HEK293T (cell line): ENCODE measurements at regions not wholly inside any gene's neighbourhood (a gene's known extent, or its start where the extent isn't known, plus 50 kb on each side); places are given as distances from the start of the nearest gene placed in this dataset.

Experiments used
- CTCF ChIA-PET: fragments of 350-600 bp; formaldehyde crosslinking; extraction: SDS; loops from one replicate; lab custom pipeline; 2021; ENCODE audit warnings: antibody characterized with exemption, inconsistent platforms; lab: Yijun Ruan, JAX
- POLR2A ChIA-PET: fragments of 350-600 bp; formaldehyde crosslinking; extraction: SDS; loops from one replicate; lab custom pipeline; 2020; ENCODE audit warnings: antibody characterized with exemption, inconsistent platforms; lab: Yijun Ruan, JAX
- DNase-seq: peaks from one replicate; pipeline ENCODE4 v3.0.0; 2012; ENCODE audit warnings: mixed read lengths; ENCODE audit errors: extremely low spot score
- ARNT ChIP-seq: fragments of 450-650 bp; IDR thresholded peaks from 2 replicates; pipeline ENCODE4 v1.6.1; 2017; ENCODE audit warnings: mild to moderate bottlenecking
- BHLHE40 ChIP-seq: fragments of 450-650 bp; IDR thresholded peaks from 2 replicates; pipeline ENCODE4 v1.6.1; 2016; ENCODE audit warnings: mild to moderate bottlenecking, moderate library complexity, borderline replicate concordance
- CTBP1 ChIP-seq: fragments of 450-650 bp; IDR thresholded peaks from 2 replicates; pipeline ENCODE4 v1.6.1; 2016; ENCODE audit warnings: borderline replicate concordance
- ELF4 ChIP-seq: fragments of 450-650 bp; IDR thresholded peaks from 2 replicates; pipeline ENCODE4 v1.6.1; 2017; ENCODE audit warnings: antibody characterized with exemption
- FOXA1 ChIP-seq: fragments of 450-650 bp; IDR thresholded peaks from 2 replicates; pipeline ENCODE4 v1.6.1; 2016; ENCODE audit warnings: mild to moderate bottlenecking
- FOXK2 ChIP-seq: fragments of 450-650 bp; IDR thresholded peaks from 2 replicates; pipeline ENCODE4 v1.6.1; 2016; ENCODE audit warnings: mild to moderate bottlenecking
- FOXM1 ChIP-seq: fragments of 450-650 bp; IDR thresholded peaks from 2 replicates; pipeline ENCODE4 v1.6.1; 2017; ENCODE audit warnings: mild to moderate bottlenecking, borderline replicate concordance
- HDGF ChIP-seq: fragments of 450-650 bp; IDR thresholded peaks from 2 replicates; pipeline ENCODE4 v1.6.1; 2017; ENCODE audit warnings: antibody characterized with exemption, borderline replicate concordance
- L3MBTL2 ChIP-seq: fragments of 450-650 bp; conservative IDR thresholded peaks from 2 replicates; pipeline ENCODE4 v1.6.1; 2016; ENCODE audit warnings: mild to moderate bottlenecking
- LEF1 ChIP-seq: fragments of 450-650 bp; IDR thresholded peaks from 2 replicates; pipeline ENCODE4 v1.6.1; 2017; ENCODE audit warnings: mild to moderate bottlenecking, borderline replicate concordance
- NFRKB ChIP-seq: fragments of 450-650 bp; IDR thresholded peaks from 2 replicates; pipeline ENCODE4 v1.6.1; 2016; ENCODE audit warnings: mild to moderate bottlenecking, moderate library complexity
- PKNOX1 ChIP-seq: fragments of 450-650 bp; IDR thresholded peaks from 2 replicates; pipeline ENCODE4 v1.6.1; 2016
- SP1 ChIP-seq: fragments of 450-650 bp; IDR thresholded peaks from 2 replicates; pipeline ENCODE4 v1.6.1; 2017
- SUZ12 ChIP-seq: fragments of 450-650 bp; IDR thresholded peaks from 2 replicates; pipeline ENCODE4 v1.6.1; 2016; ENCODE audit warnings: mild to moderate bottlenecking
- TARDBP ChIP-seq: fragments of 450-650 bp; IDR thresholded peaks from 2 replicates; pipeline ENCODE4 v1.6.1; 2016
- ZNF384 ChIP-seq: fragments of 450-650 bp; IDR thresholded peaks from 2 replicates; pipeline ENCODE4 v1.6.1; 2016

GRCh38 chr17:6327007-6327406 lies 107.9 kb downstream of the AIPL1 start:
- TF ChIP-seq TARDBP (no peak), PKNOX1 (no peak), HDGF (no peak)
- no peak for DNase-seq
- ChIA-PET POLR2A (no interaction called here), CTCF (interaction anchor here (0.7 kb wide), 1 partner anchor 136 kb away, joined by 3 read pairs; no protein-coding TSS in a partner anchor)

GRCh38 chr17:6326483-6326882 lies 108.4 kb downstream of the AIPL1 start:
- ChIA-PET POLR2A (no interaction called here), CTCF (no interaction called here)
- no peak for TF ChIP-seq BHLHE40
- TF ChIP-seq PKNOX1: no peak
- TF ChIP-seq HDGF: no peak
- TF ChIP-seq SUZ12: no peak
- no peak for TF ChIP-seq ELF4
- TF ChIP-seq CTBP1: no peak
- no peak for TF ChIP-seq LEF1
- TF ChIP-seq FOXA1: no peak
- no peak for TF ChIP-seq ZNF384
- TF ChIP-seq SP1: no peak
- no peak for TF ChIP-seq FOXK2
- TF ChIP-seq NFRKB: no peak
- DNase-seq: no peak

- POLR2A ChIA-PET: no interaction called here
- CTCF ChIA-PET: no interaction called here
- DNase-seq: no peak
- TF ChIP-seq ARNT (no peak), PKNOX1 (no peak), ZNF384 (no peak), FOXM1 (no peak), HDGF (no peak), SP1 (no peak), LEF1 (no peak), L3MBTL2 (no peak), TARDBP (no peak), NFRKB (no peak), FOXA1 (no peak)
These were observed 109.2 kb downstream of the AIPL1 start for GRCh38 chr17:6325741-6326140.

GRCh38 chr17:6325051-6325450 lies 109.9 kb downstream of the AIPL1 start:
- DNase-seq: no peak
- TF ChIP-seq FOXM1 (no peak), PKNOX1 (no peak), BHLHE40 (no peak), SP1 (no peak), CTBP1 (no peak), L3MBTL2 (no peak), FOXA1 (no peak), ARNT (no peak), NFRKB (no peak), TARDBP (no peak), ELF4 (no peak), SUZ12 (no peak), ZNF384 (no peak), FOXK2 (no peak), HDGF (no peak), LEF1 (no peak)
- CTCF ChIA-PET: no interaction called here
- POLR2A ChIA-PET: no interaction called here

- TF ChIP-seq L3MBTL2 (no peak), SP1 (no peak), ZNF384 (no peak), PKNOX1 (no peak), HDGF (no peak), LEF1 (no peak), FOXK2 (no peak), TARDBP (no peak), ELF4 (no peak), CTBP1 (no peak), FOXA1 (no peak), NFRKB (no peak), BHLHE40 (no peak), ARNT (no peak)
- DNase-seq: no peak
- ChIA-PET CTCF (no interaction called here), POLR2A (no interaction called here)
These were observed 111.1 kb downstream of the AIPL1 start for GRCh38 chr17:6323626-6324356.

GRCh38 chr17:6322316-6322715 lies 112.6 kb downstream of the AIPL1 start:
- DNase-seq: no peak
- TF ChIP-seq SP1: no peak
- no peak for TF ChIP-seq NFRKB
- TF ChIP-seq FOXA1: no peak
- TF ChIP-seq FOXM1: no peak
- TF ChIP-seq HDGF: no peak
- no peak for TF ChIP-seq L3MBTL2
- no peak for TF ChIP-seq ARNT
- no peak for TF ChIP-seq CTBP1
- TF ChIP-seq FOXK2: no peak
- TF ChIP-seq TARDBP: no peak
- no peak for TF ChIP-seq BHLHE40
- no peak for TF ChIP-seq PKNOX1
- TF ChIP-seq LEF1: no peak
- no peak for TF ChIP-seq SUZ12
- no peak for TF ChIP-seq ZNF384
- no peak for TF ChIP-seq ELF4
- ChIA-PET CTCF (no interaction called here), POLR2A (no interaction called here)
